T-helper 1 cell (primary cell): ENCODE measurements at regions not wholly inside any gene's neighbourhood (a gene's known extent, or its start where the extent isn't known, plus 50 kb on each side); places are given as distances from the start of the nearest gene placed in this dataset.

ENCODE experiments used
- DNase-seq, 5 donors: peaks; one replicate each; pipeline ENCODE4 v3.0.0-alpha.2; 2012 to 2020

DNA sequence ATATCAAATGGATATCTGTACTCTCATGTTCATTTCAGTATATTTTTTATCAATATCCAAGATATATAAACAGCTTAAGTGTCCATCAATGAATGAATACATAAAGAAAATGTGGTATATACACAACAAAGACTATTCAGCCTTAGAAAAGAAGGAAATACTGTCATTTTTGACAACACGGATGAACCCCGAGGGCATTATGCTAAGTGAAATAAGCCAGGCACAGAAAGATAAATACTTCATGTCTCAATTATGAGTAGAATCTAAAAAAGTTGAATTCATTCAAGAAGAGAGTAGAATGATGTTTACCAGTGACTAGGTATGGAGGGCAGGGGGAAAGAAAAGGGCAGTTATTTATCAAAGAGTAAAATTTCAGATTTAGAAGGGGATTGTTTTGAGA, 949.8 kb upstream of the TYRP1 start:
- DNase-seq, result no peak

DNA sequence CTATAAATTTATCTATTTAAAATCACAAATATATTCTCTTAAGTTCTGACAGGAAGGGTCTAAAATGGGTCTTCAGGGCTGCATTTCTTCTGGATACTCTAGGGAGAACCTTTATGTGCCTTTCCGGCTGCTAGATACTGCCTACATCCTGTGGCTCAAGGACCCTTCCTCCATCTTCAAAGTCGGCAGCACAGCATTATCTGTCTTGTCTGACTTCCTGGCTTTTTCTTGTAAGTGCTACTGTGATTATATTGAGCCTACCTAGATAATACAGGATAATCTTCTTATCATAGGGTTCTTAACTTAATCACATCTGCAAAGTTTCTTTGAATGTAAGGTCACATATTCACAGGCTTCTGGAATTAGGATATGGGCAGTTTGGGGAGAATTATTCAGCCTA, 943.8 kb upstream of the TYRP1 start:
- DNase-seq, result no peak

DNA sequence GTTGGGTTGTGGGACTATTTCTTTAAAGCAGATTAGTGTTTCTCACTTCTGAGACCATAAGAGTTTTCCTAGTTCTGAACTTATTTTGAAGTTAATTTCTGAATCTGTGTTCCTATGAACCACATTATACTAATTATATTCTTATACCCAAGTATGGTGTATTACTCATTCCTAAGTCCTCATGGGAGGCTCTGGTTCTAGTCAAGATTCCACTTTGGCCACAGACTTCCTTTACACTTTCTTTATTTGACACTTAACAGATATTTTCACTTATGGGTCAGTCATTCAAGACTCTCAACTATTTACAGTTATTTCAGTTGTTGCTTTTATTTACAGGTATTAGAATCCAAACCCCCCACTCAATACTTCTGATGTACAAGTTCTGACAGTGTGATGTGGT, 937.2 kb upstream of the TYRP1 start:
- no peak for DNase-seq

DNA sequence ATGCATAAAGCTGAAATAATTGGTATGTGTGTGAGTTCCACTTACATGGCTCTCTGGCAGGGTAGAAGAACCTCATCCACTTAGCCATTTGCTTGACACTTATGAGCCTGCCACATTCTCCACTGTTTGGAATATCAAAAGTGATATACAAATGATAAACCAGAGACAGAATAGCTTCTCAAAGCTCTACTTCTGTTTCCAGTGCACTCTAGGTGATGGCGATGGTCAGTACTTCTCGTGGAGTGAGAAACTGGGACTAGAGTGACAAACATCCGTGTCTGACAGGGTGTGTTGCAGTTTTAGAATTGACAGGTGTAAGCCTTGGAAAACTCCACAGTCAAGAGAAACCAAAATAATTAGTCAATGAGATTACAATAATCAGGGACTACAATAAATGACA, 935.8 kb upstream of the TYRP1 start:
- DNase-seq, result no peak

DNA sequence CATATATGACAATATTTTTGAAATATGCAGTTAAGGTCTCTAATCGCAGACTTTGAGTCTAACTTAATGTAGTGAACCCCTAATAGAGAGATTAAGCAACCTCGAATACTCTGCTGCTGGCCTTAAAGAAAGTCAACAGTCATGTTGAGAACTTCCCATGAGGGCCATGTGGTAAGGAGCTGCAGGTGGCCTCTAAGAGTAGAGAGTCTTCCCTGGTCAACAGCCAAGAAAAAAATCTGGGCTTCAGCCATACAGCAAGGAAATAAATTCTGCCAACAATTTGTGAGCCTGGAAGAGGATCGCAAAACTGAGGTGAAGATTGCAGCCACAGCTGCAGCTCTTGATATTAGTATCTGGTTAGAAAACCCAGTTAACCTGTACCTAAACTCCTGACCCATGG, 935.2 kb upstream of the TYRP1 start:
- DNase-seq, result no peak

DNA sequence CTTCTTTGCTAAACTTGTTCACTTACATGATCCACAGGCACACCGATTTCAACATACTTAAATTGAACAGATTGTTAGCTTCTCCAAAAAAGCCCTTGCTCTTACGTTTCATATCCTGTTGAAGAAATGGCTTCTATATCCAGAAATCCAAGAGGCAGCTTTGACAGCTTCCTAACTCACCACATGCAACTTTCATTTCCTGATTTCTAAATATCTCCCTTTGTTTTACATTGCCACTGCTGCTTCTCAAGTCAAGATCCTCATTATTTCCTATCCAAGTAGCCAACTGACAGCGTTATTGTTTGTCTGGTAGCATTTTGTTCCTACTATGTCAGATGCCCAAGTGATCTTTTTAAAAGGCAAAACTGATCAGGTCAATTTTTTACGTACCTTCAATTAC, 913.2 kb upstream of the TYRP1 start:
- DNase-seq, result no peak

DNA sequence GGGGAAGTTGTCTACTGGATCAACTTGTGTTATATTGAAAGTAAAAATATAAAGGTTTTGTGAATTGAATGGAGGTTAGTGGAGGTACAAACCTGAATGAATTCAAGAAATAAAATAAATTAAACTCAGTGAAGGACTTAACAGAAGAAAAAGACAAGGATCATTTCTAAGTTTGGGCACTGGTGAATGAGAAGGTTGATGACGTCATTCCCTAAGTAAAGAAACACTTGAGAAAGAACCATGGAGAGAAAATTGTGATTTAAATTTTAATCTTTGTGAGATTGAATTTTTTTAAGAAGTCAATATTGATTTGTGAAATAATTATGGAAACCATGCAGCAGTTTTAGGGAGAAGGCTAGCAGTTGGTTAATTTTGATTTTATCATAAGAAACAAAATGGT, 900.3 kb upstream of the TYRP1 start:
- no peak for DNase-seq

DNA sequence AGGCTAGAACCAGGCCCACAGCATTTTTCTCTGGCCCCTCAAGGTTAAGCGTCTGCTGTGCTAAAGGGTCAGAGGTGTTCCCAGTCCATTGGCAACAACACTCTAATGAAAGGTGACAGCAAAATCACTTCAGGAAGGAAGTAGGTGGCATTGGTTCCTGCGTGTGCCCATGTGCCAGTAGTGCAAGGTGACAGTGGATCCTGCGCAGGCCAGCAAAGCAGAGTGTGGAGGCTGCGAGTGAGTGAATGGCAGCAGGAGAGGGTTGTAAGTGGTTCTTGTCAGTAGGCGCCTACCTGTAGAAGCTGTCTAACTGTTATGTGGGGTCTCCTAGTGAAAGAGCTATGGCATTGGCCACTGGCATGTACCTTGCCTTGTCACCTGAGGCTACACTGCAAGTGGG, 898.2 kb upstream of the TYRP1 start:
- DNase-seq, result no peak

DNA sequence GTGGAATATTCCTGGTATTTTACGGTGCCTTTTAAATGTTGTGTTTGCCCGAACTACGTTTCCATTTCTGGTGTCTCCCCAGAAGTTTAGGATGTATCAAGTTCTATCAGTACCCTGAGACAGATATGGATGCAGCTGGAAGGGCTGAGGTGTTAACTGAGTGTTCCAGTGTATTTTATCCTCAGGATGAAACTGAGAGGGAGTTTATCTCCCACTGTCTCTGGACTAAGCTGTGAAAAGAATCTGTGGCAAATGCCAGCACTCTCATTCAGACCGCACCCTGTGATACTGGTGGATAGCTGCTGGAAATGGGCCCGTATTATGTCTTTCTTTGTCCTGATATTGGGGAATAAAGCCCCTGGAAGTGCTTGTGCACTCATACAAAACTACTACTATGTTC, 887.2 kb upstream of the TYRP1 start:
- DNase-seq, result no peak

DNA sequence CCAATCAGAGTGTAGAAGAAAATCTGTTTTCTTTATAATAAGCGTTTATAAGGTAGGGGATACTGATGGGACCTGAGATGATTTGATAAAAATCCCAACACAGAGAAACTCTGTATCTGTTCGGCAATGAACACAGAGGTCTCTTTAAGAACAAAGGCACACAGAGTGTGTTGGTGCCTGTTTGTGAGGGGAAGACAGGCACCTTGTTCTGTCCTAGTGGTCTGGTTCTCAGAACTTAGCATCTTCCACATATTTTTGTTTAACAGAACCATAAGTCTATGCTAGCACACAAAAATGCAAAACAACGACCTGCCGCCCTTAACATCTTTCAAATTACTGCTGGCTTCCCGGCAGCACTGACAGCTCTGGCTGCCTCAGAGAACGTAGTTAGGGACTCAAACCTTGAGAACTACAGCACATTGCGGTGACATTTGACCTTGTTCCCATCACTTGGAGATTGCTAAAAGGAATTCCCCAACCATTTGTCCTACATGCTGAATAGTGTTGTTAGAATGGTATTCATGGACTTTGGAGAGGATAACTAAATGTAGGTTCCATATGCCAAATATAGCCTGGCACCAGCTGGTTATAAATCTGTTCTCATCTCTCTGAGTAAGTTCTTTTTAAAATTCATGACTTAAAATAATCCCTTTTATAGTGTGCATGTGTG, 871.7 kb upstream of the TYRP1 start:
- DNase-seq, result no peak

DNA sequence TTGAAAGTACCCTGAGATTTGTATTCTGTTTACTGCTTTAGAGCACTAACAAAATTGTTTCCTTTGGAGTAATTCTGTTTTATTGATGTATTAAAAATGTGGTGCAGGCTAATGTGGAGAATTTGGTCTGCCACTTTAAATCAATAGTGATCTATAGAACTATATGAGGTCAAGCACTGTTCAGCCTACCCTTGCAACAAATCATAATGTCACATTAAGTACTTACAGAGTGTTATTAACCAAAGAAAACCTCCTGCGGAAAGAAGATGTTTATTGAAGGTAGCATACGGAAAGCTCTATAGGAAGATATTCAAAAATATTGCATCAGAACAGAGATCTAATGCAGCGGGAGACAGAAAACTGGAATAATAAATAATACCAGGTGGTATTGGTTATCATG, 865.0 kb upstream of the TYRP1 start:
- DNase-seq, result no peak

DNA sequence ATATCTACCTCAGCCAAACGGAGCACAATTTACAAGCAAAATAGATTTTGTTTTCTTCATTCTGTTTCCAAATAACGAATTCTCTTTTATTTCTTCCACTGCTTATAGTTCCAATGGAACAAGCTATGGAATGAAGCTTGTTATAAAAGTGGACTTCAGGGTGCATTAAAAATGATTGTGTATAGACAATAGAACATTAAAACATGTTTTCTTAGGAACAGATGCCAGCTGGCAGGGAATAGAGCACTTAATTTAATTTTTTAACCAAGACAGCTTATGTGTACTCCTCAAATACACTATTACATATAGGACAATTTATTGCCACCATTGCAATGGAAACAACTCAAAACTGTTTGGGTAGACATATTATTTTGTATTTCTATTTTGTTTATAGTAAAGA, 860.1 kb upstream of the TYRP1 start:
- DNase-seq, result no peak

DNA sequence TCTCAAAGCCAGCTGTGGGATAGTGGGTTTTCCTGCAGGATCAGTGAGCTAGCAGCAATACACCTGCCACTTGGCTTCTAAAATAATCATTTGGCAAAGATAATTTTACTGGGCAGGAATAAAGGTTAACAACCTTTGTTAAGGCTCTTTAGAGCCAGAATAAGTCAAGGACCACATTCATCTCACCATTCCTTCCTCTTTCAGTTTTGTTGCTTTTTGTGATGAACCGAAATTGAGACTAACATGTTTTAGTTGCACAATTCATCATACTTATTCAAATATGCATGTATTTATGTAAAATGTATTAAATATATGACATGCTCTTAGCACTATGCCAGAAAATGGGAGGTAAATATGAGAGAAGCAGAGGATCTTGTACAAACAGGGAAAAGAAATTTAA, 824.4 kb upstream of the TYRP1 start:
- DNase-seq, result no peak

DNA sequence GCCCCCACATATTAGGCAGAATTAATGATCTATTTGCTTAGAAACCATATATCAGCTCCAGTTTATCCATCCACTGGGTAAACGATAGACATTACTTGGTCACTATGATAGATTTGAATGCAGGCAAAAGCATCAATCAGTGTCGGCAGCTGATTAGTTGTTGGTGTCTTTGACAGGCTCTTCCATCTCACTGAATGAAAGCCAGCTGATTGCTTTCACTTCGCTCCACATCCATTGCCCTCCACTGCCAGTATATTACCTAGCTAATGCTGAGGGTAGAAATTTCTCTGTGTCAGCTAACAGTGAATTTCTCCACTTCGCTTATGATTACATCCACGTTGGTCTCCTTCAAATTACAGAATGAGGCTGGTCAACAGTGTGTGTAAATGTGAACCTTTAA, 821.3 kb upstream of the TYRP1 start:
- no peak for DNase-seq

DNA sequence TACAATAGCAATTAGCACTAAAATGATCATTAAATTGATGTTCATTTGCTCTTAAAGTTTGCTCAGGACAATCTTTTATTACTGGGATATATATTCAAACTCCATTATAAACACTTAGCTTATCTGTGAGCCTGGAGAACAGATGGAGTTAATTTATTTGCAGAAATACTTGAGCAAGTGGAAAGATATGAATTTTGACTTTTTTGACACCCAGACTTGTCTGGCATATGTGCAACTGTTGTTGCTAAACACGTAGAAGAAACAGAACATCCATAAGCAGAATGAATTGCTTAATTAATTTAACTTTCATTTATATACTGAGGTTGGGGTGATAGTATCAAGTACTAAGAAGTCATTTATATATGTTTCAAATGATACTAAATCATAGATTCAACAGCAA, 820.7 kb upstream of the TYRP1 start:
- no peak for DNase-seq

DNA sequence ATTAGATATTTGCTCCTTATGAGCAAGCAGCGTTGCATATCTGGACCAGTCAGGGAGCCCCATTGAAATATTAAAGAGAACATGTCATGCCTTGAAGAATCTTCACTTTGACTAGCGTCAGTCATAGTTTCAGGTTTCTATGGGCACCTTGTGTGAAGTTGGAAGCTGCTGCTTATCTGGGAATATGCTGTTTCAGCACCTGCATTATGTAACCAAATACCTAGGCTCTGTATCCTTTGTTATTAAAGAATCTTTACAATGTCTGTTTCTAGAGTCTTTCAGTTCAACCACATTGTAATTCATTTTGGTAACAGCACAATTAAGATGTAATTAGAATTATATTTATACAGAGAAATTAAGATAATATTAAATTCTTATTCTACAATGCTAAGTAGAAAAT, 818.8 kb upstream of the TYRP1 start:
- no peak for DNase-seq

DNA sequence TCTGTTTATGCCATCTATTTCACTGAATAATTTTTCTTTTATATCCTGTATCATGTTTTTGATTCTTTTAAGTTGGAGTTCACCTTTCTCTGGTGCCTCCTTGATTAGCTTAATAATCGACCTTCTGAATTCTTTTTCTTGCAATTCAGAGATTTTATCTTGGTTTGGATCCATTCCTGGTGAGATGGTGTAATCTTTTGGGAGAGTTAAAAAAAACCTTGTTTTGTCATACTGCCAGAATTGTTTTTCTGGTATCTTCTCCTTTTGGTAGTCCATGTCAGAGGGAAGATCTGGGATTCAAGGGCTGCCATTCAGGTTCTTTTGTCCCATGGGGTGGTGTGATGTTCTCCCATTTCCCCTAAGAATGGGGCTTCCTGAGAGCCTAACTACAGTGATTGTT, 800.8 kb upstream of the TYRP1 start:
- no peak for DNase-seq

DNA sequence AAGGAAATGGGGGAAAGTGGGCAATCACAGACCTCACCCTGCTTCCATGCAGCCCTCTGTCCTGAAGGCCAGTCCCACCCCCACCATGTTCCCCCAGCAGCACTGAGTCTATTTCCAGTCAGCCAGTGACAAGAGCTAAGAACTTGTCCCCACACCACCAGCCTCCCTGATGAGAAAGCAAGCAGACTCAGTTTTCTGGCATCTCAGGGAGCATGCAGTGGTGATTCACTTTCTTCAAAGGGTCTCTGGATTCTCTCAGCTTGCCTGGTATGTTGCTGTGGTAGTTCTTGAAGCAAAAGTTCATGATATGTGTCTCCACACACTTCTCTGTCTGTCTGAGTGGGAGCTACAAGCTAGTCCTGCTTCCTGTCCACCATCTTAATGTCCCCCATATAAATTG, 799.9 kb upstream of the TYRP1 start:
- no peak for DNase-seq

DNA sequence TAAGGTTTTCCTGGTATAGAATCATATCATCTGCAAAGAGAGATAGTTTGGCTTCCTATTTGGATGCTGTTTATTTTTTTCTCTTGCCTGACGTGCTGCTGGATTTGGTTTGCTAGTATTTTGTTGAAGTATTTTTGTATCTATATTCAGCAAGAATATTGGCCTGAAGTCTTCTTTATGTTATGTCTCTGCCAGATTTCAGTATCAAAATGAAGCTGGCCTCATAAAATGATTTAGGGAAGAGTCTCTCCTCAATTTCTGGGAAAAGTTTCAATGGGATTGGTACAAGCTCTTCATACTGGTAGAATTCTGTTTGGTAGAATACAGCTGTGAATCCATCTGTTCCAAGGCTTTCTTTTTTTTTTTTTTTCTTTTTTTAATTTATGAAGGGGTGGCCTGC, 799.0 kb upstream of the TYRP1 start:
- DNase-seq, result no peak

DNA sequence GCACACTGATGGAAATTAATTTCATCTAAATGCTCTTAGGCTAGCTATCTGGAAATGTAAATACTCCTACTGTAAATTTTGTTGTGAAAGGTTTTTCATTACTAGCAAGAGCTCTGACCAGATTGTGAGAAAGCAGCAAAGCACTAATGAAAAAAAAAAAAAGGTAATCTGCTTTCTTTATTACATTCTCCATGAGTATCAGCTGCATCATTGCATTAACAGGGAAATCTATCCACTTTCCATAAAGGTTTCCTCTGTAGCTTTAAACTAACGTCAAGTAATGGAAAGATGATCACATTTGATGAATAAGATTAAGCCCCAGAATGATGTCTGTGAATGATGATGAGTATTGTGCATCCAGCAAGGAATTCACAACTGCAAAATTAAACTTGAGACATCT, 790.6 kb upstream of the TYRP1 start:
- DNase-seq, result no peak

DNA sequence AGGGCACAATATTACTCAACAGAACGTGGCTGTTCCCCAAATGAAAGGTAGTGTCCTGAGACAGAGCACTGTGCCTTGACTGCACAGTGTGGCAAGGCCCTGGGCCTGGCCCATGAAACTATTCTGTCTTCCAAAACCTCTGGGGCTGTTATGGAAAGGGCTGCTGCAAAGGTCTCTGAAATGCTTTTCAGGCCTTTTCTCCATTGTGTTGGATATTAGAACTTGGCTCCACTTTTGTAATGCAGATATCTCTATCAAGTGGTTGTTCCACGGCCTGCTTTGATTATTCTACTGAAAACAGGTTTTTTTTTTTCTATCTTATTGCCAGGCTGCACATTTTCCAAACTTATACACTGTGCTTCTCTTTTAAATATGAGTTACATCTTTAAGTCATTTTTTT, 777.5 kb upstream of the TYRP1 start:
- no peak for DNase-seq

DNA sequence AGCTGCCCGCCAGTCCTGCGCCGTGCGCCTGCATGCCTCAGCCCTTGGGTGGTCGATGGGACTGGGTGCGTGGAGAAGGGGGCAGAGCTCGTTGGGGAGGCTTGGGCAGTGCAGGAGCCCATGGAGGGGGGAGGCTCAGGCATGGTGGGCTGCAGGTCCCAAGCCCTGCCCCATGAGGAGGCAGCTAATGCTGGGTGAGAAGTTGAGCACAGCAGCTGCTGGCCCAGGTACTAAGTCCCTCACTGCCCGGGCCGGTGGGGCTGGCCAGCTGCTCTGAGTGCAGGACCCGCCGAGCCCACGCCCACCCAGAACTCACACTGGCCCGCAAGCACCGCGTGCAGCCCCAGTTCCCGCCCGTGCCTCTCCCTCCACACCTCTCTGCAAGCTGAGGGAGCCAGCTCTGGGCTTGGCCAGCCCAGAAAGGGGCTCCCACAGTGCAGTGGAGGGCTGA, 764.3 kb upstream of the TYRP1 start:
- no peak for DNase-seq

DNA sequence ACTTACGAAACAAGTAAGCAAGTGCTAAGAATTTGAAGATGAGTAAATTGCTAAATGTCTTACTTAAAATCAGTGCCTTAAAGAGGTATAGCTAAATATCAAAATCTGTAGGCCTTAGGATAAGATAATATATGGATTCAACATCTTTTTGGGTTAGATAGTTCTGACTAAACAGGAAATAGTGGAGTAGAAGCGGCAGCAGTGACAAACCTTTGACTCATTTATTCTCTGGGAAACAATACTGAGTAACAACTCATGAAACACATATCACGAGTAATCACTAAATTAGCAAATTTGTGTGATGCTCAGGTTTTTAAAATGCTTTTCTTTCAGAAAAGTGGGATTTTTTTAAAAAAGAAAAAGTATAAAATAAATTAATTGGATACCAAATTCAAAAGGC, 762.1 kb upstream of the TYRP1 start:
- no peak for DNase-seq

DNA sequence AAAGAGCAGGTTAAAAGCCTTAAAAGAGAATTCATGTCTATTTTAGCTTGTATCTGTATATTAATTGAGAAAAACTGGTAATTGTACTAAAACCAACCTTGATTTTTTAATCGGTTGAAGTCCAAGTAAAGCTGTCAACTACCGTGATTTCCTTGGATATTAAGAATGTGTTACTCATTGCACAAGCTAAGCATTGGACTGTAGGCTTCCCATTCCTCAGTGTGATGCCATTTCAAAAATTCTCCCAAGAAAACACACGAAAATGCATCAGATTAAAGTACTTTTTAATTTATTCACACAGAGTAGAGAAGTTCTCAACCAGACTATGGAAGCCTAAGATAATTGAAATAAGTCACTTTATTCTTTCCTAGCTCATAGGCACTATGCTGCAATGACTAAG, 761.4 kb upstream of the TYRP1 start:
- DNase-seq, result no peak

DNA sequence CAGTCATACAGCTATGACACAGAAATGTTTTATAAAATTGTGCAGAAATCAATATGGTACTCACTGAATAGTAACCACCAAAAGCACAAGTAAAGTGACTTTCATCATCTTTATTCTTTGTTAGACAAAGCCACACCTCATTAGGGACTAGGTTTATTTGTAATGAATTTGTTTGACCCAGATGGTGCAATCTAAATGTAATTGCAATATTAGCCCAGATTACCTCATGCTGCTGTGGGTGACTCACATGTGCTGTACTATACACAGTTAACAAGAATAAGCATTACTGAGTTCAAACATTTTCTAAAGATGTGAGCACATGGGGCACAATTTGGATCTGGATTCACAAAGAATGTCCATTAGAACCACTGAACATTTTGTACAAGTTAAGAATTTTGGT, 759.3 kb upstream of the TYRP1 start:
- DNase-seq, result no peak

DNA sequence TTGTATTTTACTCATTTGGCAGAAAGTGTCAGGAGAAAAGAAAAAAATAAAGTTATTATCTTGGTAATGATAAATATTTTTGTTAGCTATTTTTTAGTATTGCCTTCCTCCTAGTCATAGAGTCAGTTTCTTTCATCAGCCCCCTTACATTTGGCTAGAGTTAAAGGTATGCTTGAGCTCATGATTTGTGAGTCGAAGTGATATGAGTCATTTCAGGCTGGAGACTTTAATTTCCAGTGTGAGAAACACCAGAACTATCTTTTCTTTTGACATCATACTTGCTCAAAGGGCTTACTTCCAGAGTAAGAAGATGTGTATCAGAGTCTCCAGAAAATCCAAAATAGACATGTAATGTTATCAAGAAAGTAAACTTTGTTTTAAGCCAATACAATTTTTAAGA, 746.7 kb upstream of the TYRP1 start:
- DNase-seq, result no peak
